Hepatocyte (in vitro differentiated cells): ENCODE measurements at regions not wholly inside any gene's neighbourhood (a gene's known extent, or its start where the extent isn't known, plus 50 kb on each side); places are given as distances from the start of the nearest gene placed in this dataset.

ENCODE experiments used
- EZH2 ChIP-seq: fragments of 200-600 bp; sonication (generic); IDR thresholded peaks from 2 replicates; pipeline ENCODE4 v1.6.1; 2016; ENCODE audit warnings: antibody characterized with exemption, mild to moderate bottlenecking, borderline replicate concordance
- EZH2phosphoT487 ChIP-seq: fragments of 200-600 bp; sonication (generic); IDR thresholded peaks from one replicate; pipeline ENCODE4 v1.6.1; 2018; ENCODE audit warnings: antibody characterized with exemption, mild to moderate bottlenecking, low read depth, moderate library complexity; ENCODE audit not compliant: unreplicated experiment, severe bottlenecking
- TF ChIP-seq, protein P1 (sequence below): fragments of 200-600 bp; sonication (generic); IDR thresholded peaks from 2 replicates; pipeline ENCODE4 v1.5.1; 2016; ENCODE audit warnings: antibody characterized with exemption, mild to moderate bottlenecking; ENCODE audit not compliant: poor library complexity

DNA sequence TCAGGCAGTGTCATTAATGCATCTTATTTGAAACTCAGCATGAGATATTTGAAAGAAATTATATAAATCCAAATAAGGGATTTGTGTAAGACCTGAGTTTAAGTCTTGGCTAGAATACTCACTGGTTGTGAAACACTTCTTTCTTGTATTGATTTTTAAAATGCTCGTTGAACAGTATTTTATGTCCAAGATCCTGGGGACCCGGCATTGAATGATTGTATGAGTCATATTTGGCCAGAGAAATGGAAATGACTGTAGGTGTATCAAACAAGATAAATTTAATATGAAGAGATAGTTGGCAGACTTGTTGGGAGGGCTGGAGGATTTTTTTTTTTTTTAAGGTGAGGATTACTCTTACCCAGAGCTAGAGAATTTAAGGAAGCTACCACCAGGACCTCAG, 606.1 kb upstream of the CPEB2 start:
- TF ChIP-seq, protein P1, sequence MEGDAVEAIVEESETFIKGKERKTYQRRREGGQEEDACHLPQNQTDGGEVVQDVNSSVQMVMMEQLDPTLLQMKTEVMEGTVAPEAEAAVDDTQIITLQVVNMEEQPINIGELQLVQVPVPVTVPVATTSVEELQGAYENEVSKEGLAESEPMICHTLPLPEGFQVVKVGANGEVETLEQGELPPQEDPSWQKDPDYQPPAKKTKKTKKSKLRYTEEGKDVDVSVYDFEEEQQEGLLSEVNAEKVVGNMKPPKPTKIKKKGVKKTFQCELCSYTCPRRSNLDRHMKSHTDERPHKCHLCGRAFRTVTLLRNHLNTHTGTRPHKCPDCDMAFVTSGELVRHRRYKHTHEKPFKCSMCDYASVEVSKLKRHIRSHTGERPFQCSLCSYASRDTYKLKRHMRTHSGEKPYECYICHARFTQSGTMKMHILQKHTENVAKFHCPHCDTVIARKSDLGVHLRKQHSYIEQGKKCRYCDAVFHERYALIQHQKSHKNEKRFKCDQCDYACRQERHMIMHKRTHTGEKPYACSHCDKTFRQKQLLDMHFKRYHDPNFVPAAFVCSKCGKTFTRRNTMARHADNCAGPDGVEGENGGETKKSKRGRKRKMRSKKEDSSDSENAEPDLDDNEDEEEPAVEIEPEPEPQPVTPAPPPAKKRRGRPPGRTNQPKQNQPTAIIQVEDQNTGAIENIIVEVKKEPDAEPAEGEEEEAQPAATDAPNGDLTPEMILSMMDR, result no peak
- TF ChIP-seq EZH2, result no peak
- no peak for TF ChIP-seq EZH2phosphoT487
